NCI-H2196 (cell line): ENCODE measurements at regions not wholly inside any gene's neighbourhood (a gene's known extent, or its start where the extent isn't known, plus 50 kb on each side); places are given as distances from the start of the nearest gene placed in this dataset.

Source experiments
- DNase-seq: peaks from one replicate; lab custom pipeline; 2025; ENCODE audit not compliant: unreplicated experiment; lab: John Stamatoyannopoulos, UW

- DNase-seq: no peak
Measured at GRCh38 chr22:47645450-47645914, 883.0 kb downstream of the TBC1D22A start.

- no peak for DNase-seq
Measured at GRCh38 chr22:47634347-47634746, 871.9 kb downstream of the TBC1D22A start.

GRCh38 chr22:47633111-47633510 is 870.7 kb downstream of the TBC1D22A start:
- DNase-seq: no peak

- no peak for DNase-seq
Measured at GRCh38 chr22:47632701-47633100, 870.3 kb downstream of the TBC1D22A start.

GRCh38 chr22:47631571-47632102 is 869.2 kb downstream of the TBC1D22A start:
- no peak for DNase-seq

- DNase-seq: no peak
Measured at GRCh38 chr22:47630741-47631534, 868.5 kb downstream of the TBC1D22A start.

- DNase-seq: no peak
Measured at GRCh38 chr22:47629791-47630655, 867.6 kb downstream of the TBC1D22A start.

GRCh38 chr22:47629273-47629711 is 866.8 kb downstream of the TBC1D22A start:
- no peak for DNase-seq

- DNase-seq: no peak
Measured at GRCh38 chr22:47628477-47629272, 866.2 kb downstream of the TBC1D22A start.

GRCh38 chr22:47627556-47628253 is 865.3 kb downstream of the TBC1D22A start:
- DNase-seq: no peak

GRCh38 chr22:47626428-47627390 is 864.3 kb downstream of the TBC1D22A start:
- DNase-seq: no peak

GRCh38 chr22:47625531-47626427 is 863.3 kb downstream of the TBC1D22A start:
- no peak for DNase-seq

GRCh38 chr22:47625013-47625385 is 862.5 kb downstream of the TBC1D22A start:
- no peak for DNase-seq

- no peak for DNase-seq
Measured at GRCh38 chr22:47624252-47625012, 862.0 kb downstream of the TBC1D22A start.

- no peak for DNase-seq
Measured at GRCh38 chr22:47623763-47624148, 861.3 kb downstream of the TBC1D22A start.

GRCh38 chr22:47623066-47623762 is 860.8 kb downstream of the TBC1D22A start:
- no peak for DNase-seq

GRCh38 chr22:47622541-47622940 is 860.1 kb downstream of the TBC1D22A start:
- DNase-seq: no peak
